ENCODE measurements at regions not wholly inside any gene's neighbourhood (a gene's known extent, or its start where the extent isn't known, plus 50 kb on each side); places are given as distances from the start of the nearest gene placed in this dataset.

DNA sequence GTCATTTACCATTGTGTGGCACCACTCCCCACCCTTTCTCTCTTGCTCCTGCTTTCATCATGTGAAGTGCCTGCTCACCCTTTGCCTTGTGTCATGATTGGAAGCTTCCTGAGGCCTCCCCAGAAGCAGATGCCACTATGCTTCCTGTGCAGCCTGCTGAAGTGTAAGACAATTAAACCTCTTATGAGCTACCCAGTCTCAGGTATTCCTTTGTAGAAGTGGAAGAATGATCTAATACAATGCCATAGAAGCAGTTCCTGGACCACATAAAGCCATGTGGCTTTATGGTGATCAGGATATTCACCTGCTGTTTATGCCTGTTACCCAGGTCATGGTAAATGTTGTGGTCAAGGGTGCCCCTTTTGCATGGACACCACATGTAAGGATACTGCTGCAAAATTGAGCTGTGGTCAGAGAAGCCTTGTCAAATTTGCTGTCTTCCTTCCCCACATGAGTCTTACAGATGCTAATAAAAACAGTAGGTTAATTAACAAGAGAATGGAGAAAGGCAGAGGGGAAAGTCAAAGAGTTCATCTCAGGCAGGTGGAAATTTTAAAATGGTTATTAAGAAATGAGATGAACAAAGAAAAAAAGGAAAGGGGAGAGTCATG lies 112.8 kb upstream of the IFNG-AS1 start:
- TF ChIP-seq EP300 (IDR thresholded peaks at IDR 0.05) = no peak
- no peak for TF ChIP-seq POLR2A (IDR thresholded peaks at IDR 0.05; ENCODE audit: low read depth)
- TF ChIP-seq POLR2AphosphoS5 (IDR thresholded peaks at IDR 0.05) = no peak
- no peak for TF ChIP-seq CTCF (IDR thresholded peaks at IDR 0.05)
- intact Hi-C loops (cut with DNase I) = no loop called here
- Histone ChIP-seq H3K36me3 (no peaks in the 10 kb centered on the region), H3K27ac (replicated peaks in 1 of 4) (no peak overlapping the region), H3K4me1 (no peaks in the 10 kb centered on the region), H3K9me3 (no peaks in the 10 kb centered on the region), H3K4me3 (no peak overlapping the region), H3K27me3 (no peaks in the 10 kb centered on the region)
- no peak for DNase-seq (ENCODE audit: extremely low spot score)

DNA sequence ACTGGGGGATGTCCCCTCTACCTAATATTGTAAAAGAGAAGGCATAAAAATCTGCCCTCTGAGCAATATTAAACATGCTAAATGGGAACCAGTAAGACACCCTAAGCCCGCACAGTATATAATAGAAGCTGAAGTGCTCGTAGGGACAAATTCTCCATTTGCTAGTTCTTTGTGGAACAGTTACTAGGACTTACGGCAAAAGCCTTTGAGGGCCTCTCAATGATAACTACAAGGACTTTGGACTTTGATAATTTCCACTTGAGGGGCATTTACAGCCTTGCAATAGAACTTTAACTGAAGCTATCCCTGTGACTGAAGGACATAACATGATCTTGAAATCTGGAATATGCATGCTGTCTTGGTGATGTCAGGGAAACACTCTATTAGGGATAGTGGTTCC lies 111.5 kb upstream of the IFNG-AS1 start:
- Histone ChIP-seq H3K4me1 (no peaks in the 10 kb centered on the region), H3K36me3 (no peaks in the 10 kb centered on the region), H3K4me3 (no peak overlapping the region), H3K27ac (replicated peaks in 1 of 4) (no peak overlapping the region), H3K9me3 (no peaks in the 10 kb centered on the region), H3K27me3 (no peaks in the 10 kb centered on the region)
- 98% methylated on average over 3 of the region's 3 CpGs for WGBS
- DNase-seq (ENCODE audit: extremely low spot score) = no peak
- TF ChIP-seq CTCF (IDR thresholded peaks at IDR 0.05) (no peak), EP300 (IDR thresholded peaks at IDR 0.05) (no peak), POLR2AphosphoS5 (IDR thresholded peaks at IDR 0.05) (no peak), POLR2A (IDR thresholded peaks at IDR 0.05; ENCODE audit: low read depth) (no peak)
- intact Hi-C loops (cut with DNase I) = no loop called here

- intact Hi-C loops (cut with DNase I) = no loop called here
- Histone ChIP-seq H3K4me3 (no peak overlapping the region), H3K4me1 (peaks cover 0 to 12% (median 3%) of the 10 kb centered on the region in 4 donors), H3K36me3 (no peaks in the 10 kb centered on the region), H3K27me3 (no peaks in the 10 kb centered on the region), H3K27ac (replicated peaks in 1 of 4) (no peak overlapping the region), H3K9me3 (no peaks in the 10 kb centered on the region)
- 85% methylated on average over 5 of the region's 5 CpGs for WGBS
- no peak for TF ChIP-seq EP300 (IDR thresholded peaks at IDR 0.05)
- TF ChIP-seq POLR2A (IDR thresholded peaks at IDR 0.05; ENCODE audit: low read depth) = no peak
- TF ChIP-seq POLR2AphosphoS5 (IDR thresholded peaks at IDR 0.05) = no peak
- no peak for DNase-seq (ENCODE audit: extremely low spot score)
Measured at GRCh38 chr12:67879937-67880336, 109.3 kb upstream of the IFNG-AS1 start.

DNA sequence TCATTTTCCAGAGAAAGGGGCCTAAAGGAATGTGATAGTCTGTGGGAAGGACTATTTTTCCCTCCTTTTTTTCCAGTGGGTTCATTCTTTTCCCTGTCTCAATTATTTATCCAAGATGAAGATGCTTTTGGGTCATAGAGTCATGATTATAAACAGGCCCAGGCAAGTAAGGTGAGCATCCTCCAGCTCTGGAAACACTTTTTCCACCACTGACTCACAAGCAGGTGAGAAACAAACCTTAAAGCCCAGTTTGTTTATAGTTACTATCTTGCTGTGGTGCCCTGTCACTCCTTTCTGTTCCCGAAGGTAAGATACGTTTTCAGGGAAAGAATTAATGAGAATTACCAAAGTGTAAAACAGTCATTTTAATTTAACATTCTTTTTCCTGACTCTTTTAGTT lies 107.7 kb upstream of the IFNG-AS1 start:
- 90% methylated on average over 2 of the region's 2 CpGs for WGBS
- intact Hi-C loops (cut with DNase I) = no loop called here

DNA sequence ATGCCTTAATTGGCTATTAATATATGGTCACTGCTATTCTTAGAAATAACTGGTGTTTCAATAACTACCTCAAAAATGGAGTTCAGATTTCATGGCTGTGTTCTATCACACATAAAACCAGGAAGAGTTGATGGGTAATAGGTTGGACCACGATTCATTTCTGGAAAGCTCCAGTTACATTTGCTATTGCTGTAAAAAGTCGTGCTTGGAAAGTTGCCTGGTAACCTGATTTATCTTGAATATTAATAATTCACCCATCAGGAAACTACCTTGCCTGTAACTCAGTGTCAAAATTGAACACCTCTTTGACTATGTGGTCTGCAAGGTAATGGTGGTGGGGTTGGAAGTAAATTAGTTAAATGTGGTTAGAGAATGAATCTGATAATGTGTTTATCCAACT lies 104.7 kb upstream of the IFNG-AS1 start:
- DNase-seq (ENCODE audit: extremely low spot score) = no peak
- Histone ChIP-seq H3K4me1 (peaks cover 0 to 24% (median 13%) of the 10 kb centered on the region in 4 donors), H3K9me3 (no peaks in the 10 kb centered on the region), H3K4me3 (no peak overlapping the region), H3K36me3 (no peaks in the 10 kb centered on the region), H3K27me3 (no peaks in the 10 kb centered on the region), H3K27ac (replicated peaks in 1 of 4) (peak overlapping the region in 2 of 4 donors; percentile 48 to 52)
- intact Hi-C loops (cut with DNase I) = no loop called here
- 62% methylated on average over 2 of the region's 2 CpGs for WGBS
- no peak for TF ChIP-seq CTCF (IDR thresholded peaks at IDR 0.05)
- no peak for TF ChIP-seq POLR2AphosphoS5 (IDR thresholded peaks at IDR 0.05)
- TF ChIP-seq POLR2A (IDR thresholded peaks at IDR 0.05; ENCODE audit: low read depth) = no peak
- no peak for TF ChIP-seq EP300 (IDR thresholded peaks at IDR 0.05)

More for the DNA sequence above, 107.7 kb upstream of the IFNG-AS1 start:
- H3K36me3 ChIP-seq = no peaks in the 10 kb centered on the region
- no peak overlapping the region for H3K27ac ChIP-seq (replicated peaks in 1 of 4)
- no peaks in the 10 kb centered on the region for H3K27me3 ChIP-seq
- no peak for DNase-seq (ENCODE audit: extremely low spot score)
- H3K9me3 ChIP-seq = no peaks in the 10 kb centered on the region
- H3K4me3 ChIP-seq = no peak overlapping the region
- TF ChIP-seq POLR2A (IDR thresholded peaks at IDR 0.05; ENCODE audit: low read depth) (no peak), CTCF (IDR thresholded peaks at IDR 0.05) (no peak), EP300 (IDR thresholded peaks at IDR 0.05) (no peak), POLR2AphosphoS5 (IDR thresholded peaks at IDR 0.05) (no peak)
- peaks cover 0 to 24% (median 13%) of the 10 kb centered on the region in 4 donors for H3K4me1 ChIP-seq

All from esophagus muscularis mucosa (tissue), 4 donors.